ENCODE measurements at regions not wholly inside any gene's neighbourhood (a gene's known extent, or its start where the extent isn't known, plus 50 kb on each side); places are given as distances from the start of the nearest gene placed in this dataset.

DNA sequence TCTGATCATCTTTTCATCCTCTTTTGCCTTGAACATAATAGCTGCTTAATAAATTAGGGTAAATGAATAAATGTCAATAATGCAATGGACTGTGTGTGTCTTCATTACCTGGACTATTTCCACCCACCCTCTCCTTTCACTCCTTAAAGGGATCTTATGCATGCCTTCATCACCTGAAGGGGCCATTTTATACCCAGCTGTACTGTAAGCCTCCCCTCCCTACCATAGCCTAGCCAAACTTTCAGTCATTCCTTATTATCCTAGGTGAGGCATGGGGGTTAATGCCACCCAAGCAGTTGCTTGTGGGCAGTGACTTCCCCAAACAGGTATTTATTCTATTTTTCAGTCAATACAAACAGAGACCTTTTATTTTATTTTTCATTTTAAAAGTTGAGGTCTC is 127.8 kb upstream of the PARP11 start:
- TF ChIP-seq POLR2AphosphoS5 (IDR thresholded peaks at IDR 0.05; ENCODE audit: borderline replicate concordance, low read depth, low read length) (no peak), EZH2 (IDR thresholded peaks at IDR 0.05) (no peak), FOXP2 (optimal IDR thresholded peaks at IDR 0.05; ENCODE audit: control extremely low read depth, extremely low read length, insufficient read depth) (no peak)

Data from SK-N-MC (cell line).